DND-41 (cell line): ENCODE measurements at regions not wholly inside any gene's neighbourhood (a gene's known extent, or its start where the extent isn't known, plus 50 kb on each side); places are given as distances from the start of the nearest gene placed in this dataset.

Experiments used
- ATAC-seq: fragments of 200-7000 bp; cut with Tn5 transposase; 3 replicates; pipeline ENCODE4 v1.9.1; 2021; ENCODE audit warnings: low read depth; ENCODE audit not compliant: insufficient read depth
- DNase-seq: peaks from one replicate; pipeline ENCODE4 v3.0.0-alpha.2; 2020
- H2AFZ ChIP-seq: 2 replicates; pipeline ENCODE4 v1.6.0; 2012; ENCODE audit warnings: low read depth, low read length
- H3K27ac ChIP-seq: 2 replicates; pipeline ENCODE4 v1.5.1; 2012; ENCODE audit warnings: low read length, inconsistent platforms
- H3K27me3 ChIP-seq: fragments of 200-600 bp; sonication (generic); 2 replicates; pipeline ENCODE4 v1.6.0; 2012; ENCODE audit warnings: low read length, mild to moderate bottlenecking, inconsistent platforms; ENCODE audit not compliant: insufficient read depth, poor library complexity
- H3K36me3 ChIP-seq: 2 replicates; pipeline ENCODE4 v1.5.1; 2012; ENCODE audit warnings: low read length, inconsistent platforms; ENCODE audit not compliant: insufficient read depth
- H3K4me1 ChIP-seq: 2 replicates; pipeline ENCODE4 v1.5.1; 2012; ENCODE audit warnings: mild to moderate bottlenecking, low read length; ENCODE audit not compliant: insufficient read depth
- H3K4me2 ChIP-seq: 2 replicates; pipeline ENCODE4 v1.6.0; 2012; ENCODE audit warnings: mild to moderate bottlenecking, moderate library complexity, low read length, inconsistent platforms; ENCODE audit not compliant: insufficient read depth
- H3K4me3 ChIP-seq, 2 experiments: fragments of 200-600 bp in 1 of 2; shearing (Covaris generic) in 1 of 2; 2 replicates each; pipeline ENCODE4 v1.5.1; 2012 to 2016; ENCODE audit warnings: inconsistent platforms in 2 of 2, low read length in 2 of 2, mild to moderate bottlenecking in 2 of 2, low read depth in 1 of 2, moderate library complexity in 1 of 2
- H3K79me2 ChIP-seq: 2 replicates; pipeline ENCODE4 v1.6.0; 2012; ENCODE audit warnings: low read length, inconsistent platforms; ENCODE audit not compliant: insufficient read depth
- H3K9ac ChIP-seq: 2 replicates; pipeline ENCODE4 v1.6.0; 2012; ENCODE audit warnings: low read depth, mild to moderate bottlenecking, inconsistent platforms, low read length, moderate library complexity
- H3K9me3 ChIP-seq: 2 replicates; pipeline ENCODE4 v1.5.1; 2012; ENCODE audit warnings: low read length, moderate library complexity, mild to moderate bottlenecking, inconsistent platforms; ENCODE audit not compliant: insufficient read depth, severe bottlenecking
- H4K20me1 ChIP-seq: 2 replicates; pipeline ENCODE4 v1.6.0; 2012; ENCODE audit warnings: low read length; ENCODE audit not compliant: insufficient read depth
- EZH2 ChIP-seq: IDR thresholded peaks from 3 replicates; pipeline ENCODE4 v1.6.1; 2012; ENCODE audit warnings: borderline replicate concordance, low read depth, mild to moderate bottlenecking, moderate library complexity, low read length, inconsistent platforms; ENCODE audit not compliant: severe bottlenecking
- TF ChIP-seq, protein P1 (sequence below): IDR thresholded peaks from 2 replicates; pipeline ENCODE4 v1.5.1; 2012; ENCODE audit warnings: borderline replicate concordance, low read length, moderate library complexity, mild to moderate bottlenecking; ENCODE audit not compliant: poor library complexity, severe bottlenecking; ENCODE audit errors: extremely low read depth

DNA sequence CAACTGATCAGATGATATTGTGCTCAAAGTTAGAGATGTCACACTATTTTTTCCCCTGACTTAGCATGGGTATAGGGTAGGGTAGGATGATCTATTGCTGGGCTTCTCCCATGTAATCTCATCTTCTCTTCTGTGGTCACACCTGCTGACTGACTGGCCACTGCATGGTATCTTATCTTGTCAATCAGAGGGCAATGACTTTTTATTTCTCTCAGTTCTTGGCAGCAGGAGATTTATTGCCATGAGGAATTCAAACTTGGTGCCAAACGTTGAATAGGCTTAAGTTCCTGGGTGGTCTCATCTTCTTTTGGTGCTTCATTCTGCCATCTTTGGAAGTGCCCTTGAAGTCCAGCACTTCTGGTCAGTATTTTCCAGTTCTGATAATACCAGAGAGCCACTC lies 226.4 kb upstream of the POGK start:
- DNase-seq (no peak), ATAC-seq (no peak)
- Histone ChIP-seq H3K27me3 (no peaks in the 10 kb centered on the region), H3K36me3 (no peaks in the 10 kb centered on the region), H3K9me3 (no peaks in the 10 kb centered on the region), H3K4me2 (no peak overlapping the region), H3K9ac (no peak overlapping the region), H4K20me1 (no peaks in the 10 kb centered on the region), H3K79me2 (no peaks in the 10 kb centered on the region), H3K4me1 (no peaks in the 10 kb centered on the region), H3K4me3 (no peak overlapping the region), H2AFZ (no peak overlapping the region), H3K27ac (no peak overlapping the region)
- no peak for TF ChIP-seq EZH2
- TF ChIP-seq, protein P1, sequence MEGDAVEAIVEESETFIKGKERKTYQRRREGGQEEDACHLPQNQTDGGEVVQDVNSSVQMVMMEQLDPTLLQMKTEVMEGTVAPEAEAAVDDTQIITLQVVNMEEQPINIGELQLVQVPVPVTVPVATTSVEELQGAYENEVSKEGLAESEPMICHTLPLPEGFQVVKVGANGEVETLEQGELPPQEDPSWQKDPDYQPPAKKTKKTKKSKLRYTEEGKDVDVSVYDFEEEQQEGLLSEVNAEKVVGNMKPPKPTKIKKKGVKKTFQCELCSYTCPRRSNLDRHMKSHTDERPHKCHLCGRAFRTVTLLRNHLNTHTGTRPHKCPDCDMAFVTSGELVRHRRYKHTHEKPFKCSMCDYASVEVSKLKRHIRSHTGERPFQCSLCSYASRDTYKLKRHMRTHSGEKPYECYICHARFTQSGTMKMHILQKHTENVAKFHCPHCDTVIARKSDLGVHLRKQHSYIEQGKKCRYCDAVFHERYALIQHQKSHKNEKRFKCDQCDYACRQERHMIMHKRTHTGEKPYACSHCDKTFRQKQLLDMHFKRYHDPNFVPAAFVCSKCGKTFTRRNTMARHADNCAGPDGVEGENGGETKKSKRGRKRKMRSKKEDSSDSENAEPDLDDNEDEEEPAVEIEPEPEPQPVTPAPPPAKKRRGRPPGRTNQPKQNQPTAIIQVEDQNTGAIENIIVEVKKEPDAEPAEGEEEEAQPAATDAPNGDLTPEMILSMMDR = no peak

DNA sequence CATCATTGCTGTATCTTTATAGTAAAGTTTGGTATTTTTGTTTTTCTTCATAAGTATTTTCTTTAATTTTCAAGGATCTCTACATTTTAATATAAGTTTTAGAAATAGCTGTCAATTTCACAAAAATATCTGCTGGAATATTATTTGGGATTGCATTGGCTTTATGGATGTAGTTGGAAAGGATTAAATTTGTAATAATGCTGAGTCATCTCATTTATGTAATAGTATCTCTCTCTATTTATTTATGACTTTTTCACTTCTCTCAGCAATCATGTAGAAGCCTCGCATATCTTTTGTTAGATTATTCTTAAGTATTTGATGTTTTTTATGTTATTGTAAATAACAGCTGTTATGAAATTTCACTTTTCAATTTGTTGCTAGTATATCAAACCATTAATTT lies 223.1 kb upstream of the POGK start:
- ATAC-seq = no peak
- no peak overlapping the region for H3K9ac ChIP-seq
- peaks cover 4% of the 10 kb centered on the region for H3K27me3 ChIP-seq
- no peaks in the 10 kb centered on the region for H3K36me3 ChIP-seq
- H3K9me3 ChIP-seq = no peaks in the 10 kb centered on the region
- no peak overlapping the region for H2AFZ ChIP-seq
- H3K27ac ChIP-seq = no peak overlapping the region
- no peak for DNase-seq
- TF ChIP-seq, protein P1 = no peak
- no peak for TF ChIP-seq EZH2
- no peak overlapping the region for H3K4me3 ChIP-seq
- no peak overlapping the region for H3K4me2 ChIP-seq
- no peaks in the 10 kb centered on the region for H3K79me2 ChIP-seq
- no peaks in the 10 kb centered on the region for H3K4me1 ChIP-seq
- no peaks in the 10 kb centered on the region for H4K20me1 ChIP-seq

GRCh38 chr1:166626711-166627110 lies 212.6 kb upstream of the POGK start:
- Histone ChIP-seq H3K4me3 (no peak overlapping the region), H3K4me1 (no peaks in the 10 kb centered on the region), H3K27ac (no peak overlapping the region), H3K79me2 (no peaks in the 10 kb centered on the region), H4K20me1 (no peaks in the 10 kb centered on the region), H3K36me3 (no peaks in the 10 kb centered on the region), H3K9ac (no peak overlapping the region), H3K27me3 (peaks cover 6% of the 10 kb centered on the region), H3K4me2 (no peak overlapping the region), H3K9me3 (no peaks in the 10 kb centered on the region), H2AFZ (no peak overlapping the region)
- no peak for ATAC-seq
- DNase-seq = no peak
- TF ChIP-seq, protein P1 = no peak
- no peak for TF ChIP-seq EZH2

- H3K4me3 ChIP-seq = no peak overlapping the region
- ATAC-seq (no peak), DNase-seq (no peak)
- H3K36me3 ChIP-seq = no peaks in the 10 kb centered on the region
- H3K4me2 ChIP-seq = no peak overlapping the region
- H3K4me1 ChIP-seq = no peaks in the 10 kb centered on the region
- no peak overlapping the region for H2AFZ ChIP-seq
- no peaks in the 10 kb centered on the region for H4K20me1 ChIP-seq
- TF ChIP-seq, protein P1 = no peak
- no peak for TF ChIP-seq EZH2
- no peak overlapping the region for H3K27ac ChIP-seq
- no peak overlapping the region for H3K9ac ChIP-seq
- H3K27me3 ChIP-seq = peaks cover 10% of the 10 kb centered on the region
- no peaks in the 10 kb centered on the region for H3K9me3 ChIP-seq
- H3K79me2 ChIP-seq = no peaks in the 10 kb centered on the region
Observed at GRCh38 chr1:166627558-166627957, 211.7 kb upstream of the POGK start.
